ENCODE measurements at regions not wholly inside any gene's neighbourhood (a gene's known extent, or its start where the extent isn't known, plus 50 kb on each side); places are given as distances from the start of the nearest gene placed in this dataset.

- TF ChIP-seq CTCF (IDR thresholded peaks at IDR 0.05; ENCODE audit: control insufficient read depth, extremely low read depth, insufficient read depth), result no peak
- no peak overlapping the region for H3K4me3 ChIP-seq (ENCODE audit: low read depth, low read length)
Measured at GRCh38 chr16:66190411-66190810, 176.1 kb upstream of the CDH5 start.

GRCh38 chr16:66189951-66190350, 176.5 kb upstream of the CDH5 start:
- H3K4me3 ChIP-seq (ENCODE audit: low read depth, low read length), result no peak overlapping the region
- TF ChIP-seq CTCF (IDR thresholded peaks at IDR 0.05; ENCODE audit: control insufficient read depth, extremely low read depth, insufficient read depth), result no peak
- no peak for DNase-seq (ENCODE audit: low read depth)

More at GRCh38 chr16:66190411-66190810, 176.1 kb upstream of the CDH5 start:
- no peak for DNase-seq (ENCODE audit: low read depth)

- DNase-seq (ENCODE audit: low read depth), result no peak
- TF ChIP-seq CTCF (IDR thresholded peaks at IDR 0.05; ENCODE audit: control insufficient read depth, extremely low read depth, insufficient read depth), result no peak
- no peak overlapping the region for H3K4me3 ChIP-seq (ENCODE audit: low read depth, low read length)
Measured at GRCh38 chr16:66188917-66189725, 177.4 kb upstream of the CDH5 start.

GRCh38 chr16:66186251-66186785, 180.2 kb upstream of the CDH5 start:
- no peak for TF ChIP-seq CTCF (IDR thresholded peaks at IDR 0.05; ENCODE audit: control insufficient read depth, extremely low read depth, insufficient read depth)
- H3K4me3 ChIP-seq (ENCODE audit: low read depth, low read length), result no peak overlapping the region
- no peak for DNase-seq (ENCODE audit: low read depth)

- no peak for DNase-seq (ENCODE audit: low read depth)
- TF ChIP-seq CTCF (IDR thresholded peaks at IDR 0.05; ENCODE audit: control insufficient read depth, extremely low read depth, insufficient read depth), result no peak
- H3K4me3 ChIP-seq (ENCODE audit: low read depth, low read length), result no peak overlapping the region
Measured at GRCh38 chr16:66182592-66182991, 183.9 kb upstream of the CDH5 start.

GRCh38 chr16:66176731-66177130, 189.8 kb upstream of the CDH5 start:
- TF ChIP-seq CTCF (IDR thresholded peaks at IDR 0.05; ENCODE audit: control insufficient read depth, extremely low read depth, insufficient read depth), result no peak
- no peak overlapping the region for H3K4me3 ChIP-seq (ENCODE audit: low read depth, low read length)
- DNase-seq (ENCODE audit: low read depth), result no peak
